Left ventricle myocardium inferior (tissue), 1 donor: ENCODE measurements at regions not wholly inside any gene's neighbourhood (a gene's known extent, or its start where the extent isn't known, plus 50 kb on each side); places are given as distances from the start of the nearest gene placed in this dataset.

ENCODE experiments used
- DNase-seq: peaks from one replicate; pipeline ENCODE4 v3.0.0-alpha.2; 2020
- H3K27ac ChIP-seq: fragments of 200-600 bp; replicated peaks from 2 replicates; pipeline ENCODE4 v1.8.0; 2021
- H3K27me3 ChIP-seq: fragments of 200-600 bp; 2 replicates; pipeline ENCODE4 v1.8.0; 2021; ENCODE audit warnings: low read depth
- H3K36me3 ChIP-seq: fragments of 200-600 bp; 2 replicates; pipeline ENCODE4 v1.8.0; 2021
- H3K4me1 ChIP-seq: fragments of 200-600 bp; 2 replicates; pipeline ENCODE4 v1.8.0; 2021
- H3K4me3 ChIP-seq: fragments of 200-600 bp; 2 replicates; pipeline ENCODE4 v1.8.0; 2021; ENCODE audit warnings: mild to moderate bottlenecking, moderate library complexity
- H3K9me3 ChIP-seq: fragments of 200-600 bp; replicated peaks from 2 replicates; pipeline ENCODE4 v1.8.0; 2021
- intact Hi-C: fragments of 100-400 bp; cut with micrococcal nuclease; formaldehyde crosslinking; loops from one replicate; pipeline ENCODE4 v1.11.0; 2022
- TF ChIP-seq, protein P1 (sequence below): fragments of 200-600 bp; IDR thresholded peaks from 2 replicates; pipeline ENCODE4 v1.8.0; 2021; ENCODE audit warnings: antibody characterized with exemption, mild to moderate bottlenecking, borderline replicate concordance
- donor health status: DM: no; HTN: yes; CAD: no; lungs with severe emphysema.

DNA sequence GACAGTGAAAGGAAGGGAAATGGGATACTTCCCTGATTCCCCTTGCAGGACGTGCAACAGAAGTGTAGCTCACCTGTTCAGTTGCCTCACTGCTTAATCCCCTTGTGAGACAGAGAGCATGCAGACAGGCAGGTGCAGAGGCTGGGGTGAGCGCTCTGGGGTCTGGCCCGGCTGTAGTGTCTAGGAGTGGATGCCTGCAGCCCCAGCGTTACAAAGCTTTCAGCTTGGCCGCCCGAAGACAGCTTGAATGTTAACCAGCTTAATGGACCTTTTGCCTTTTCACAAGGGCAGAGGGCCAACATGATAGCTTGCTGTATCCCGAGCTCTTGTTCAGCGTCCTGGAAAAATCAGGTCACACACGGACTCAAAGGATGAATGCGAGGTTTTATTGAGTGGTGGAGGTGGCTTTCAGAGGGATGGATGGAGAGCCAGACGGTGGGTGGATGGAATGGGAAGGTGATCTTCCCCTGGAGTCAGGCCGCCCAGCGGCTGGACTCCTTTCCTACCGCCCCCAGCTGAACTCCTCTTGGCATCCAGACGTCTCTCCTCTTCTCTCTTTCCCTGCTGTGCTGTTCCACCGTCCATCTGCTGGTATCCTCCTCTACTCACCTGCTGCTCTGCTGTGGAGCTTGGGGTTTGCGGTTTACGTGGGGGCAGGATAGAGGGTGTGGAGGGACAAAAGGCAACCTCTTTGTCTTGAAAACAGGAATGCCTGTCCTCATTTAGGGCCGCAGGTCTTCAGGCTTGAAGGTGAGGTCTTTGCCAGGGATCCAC is 86.2 kb upstream of the RESF1 start:
- Histone ChIP-seq H3K9me3 (peaks cover 9% of the 10 kb centered on the region), H3K27ac (no peak overlapping the region), H3K4me3 (no peak overlapping the region), H3K27me3 (no peaks in the 10 kb centered on the region), H3K4me1 (peaks cover 31% of the 10 kb centered on the region), H3K36me3 (no peaks in the 10 kb centered on the region)
- TF ChIP-seq, protein P1, sequence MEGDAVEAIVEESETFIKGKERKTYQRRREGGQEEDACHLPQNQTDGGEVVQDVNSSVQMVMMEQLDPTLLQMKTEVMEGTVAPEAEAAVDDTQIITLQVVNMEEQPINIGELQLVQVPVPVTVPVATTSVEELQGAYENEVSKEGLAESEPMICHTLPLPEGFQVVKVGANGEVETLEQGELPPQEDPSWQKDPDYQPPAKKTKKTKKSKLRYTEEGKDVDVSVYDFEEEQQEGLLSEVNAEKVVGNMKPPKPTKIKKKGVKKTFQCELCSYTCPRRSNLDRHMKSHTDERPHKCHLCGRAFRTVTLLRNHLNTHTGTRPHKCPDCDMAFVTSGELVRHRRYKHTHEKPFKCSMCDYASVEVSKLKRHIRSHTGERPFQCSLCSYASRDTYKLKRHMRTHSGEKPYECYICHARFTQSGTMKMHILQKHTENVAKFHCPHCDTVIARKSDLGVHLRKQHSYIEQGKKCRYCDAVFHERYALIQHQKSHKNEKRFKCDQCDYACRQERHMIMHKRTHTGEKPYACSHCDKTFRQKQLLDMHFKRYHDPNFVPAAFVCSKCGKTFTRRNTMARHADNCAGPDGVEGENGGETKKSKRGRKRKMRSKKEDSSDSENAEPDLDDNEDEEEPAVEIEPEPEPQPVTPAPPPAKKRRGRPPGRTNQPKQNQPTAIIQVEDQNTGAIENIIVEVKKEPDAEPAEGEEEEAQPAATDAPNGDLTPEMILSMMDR, result no peak
- DNase-seq, result no peak
- intact Hi-C loops, result no loop called here

DNA sequence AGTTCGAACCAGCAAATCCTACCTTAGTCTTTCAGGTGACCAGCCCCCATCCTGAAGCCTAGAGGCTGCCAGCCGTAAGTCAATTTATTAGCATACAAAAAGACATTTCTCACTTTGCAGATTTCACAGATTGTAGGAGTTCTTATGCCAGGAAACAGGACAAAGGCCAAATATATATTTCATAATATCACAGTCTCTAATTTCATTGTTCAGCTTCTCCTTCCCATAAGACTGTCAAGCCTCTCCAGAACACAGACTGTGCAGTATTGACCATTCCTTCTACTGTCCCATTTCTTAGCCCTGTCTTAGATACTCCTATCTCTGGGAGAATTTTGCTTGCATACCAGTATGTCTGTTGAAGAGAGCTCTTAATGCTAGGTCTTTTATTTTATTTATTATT is 89.2 kb upstream of the RESF1 start:
- no peaks in the 10 kb centered on the region for H3K36me3 ChIP-seq
- intact Hi-C loops, result no loop called here
- H3K27me3 ChIP-seq, result no peaks in the 10 kb centered on the region
- TF ChIP-seq, protein P1, result no peak
- peaks cover 9% of the 10 kb centered on the region for H3K9me3 ChIP-seq
- H3K27ac ChIP-seq, result no peak overlapping the region
- DNase-seq, result no peak
- no peak overlapping the region for H3K4me3 ChIP-seq
- H3K4me1 ChIP-seq, result peaks cover 18% of the 10 kb centered on the region

DNA sequence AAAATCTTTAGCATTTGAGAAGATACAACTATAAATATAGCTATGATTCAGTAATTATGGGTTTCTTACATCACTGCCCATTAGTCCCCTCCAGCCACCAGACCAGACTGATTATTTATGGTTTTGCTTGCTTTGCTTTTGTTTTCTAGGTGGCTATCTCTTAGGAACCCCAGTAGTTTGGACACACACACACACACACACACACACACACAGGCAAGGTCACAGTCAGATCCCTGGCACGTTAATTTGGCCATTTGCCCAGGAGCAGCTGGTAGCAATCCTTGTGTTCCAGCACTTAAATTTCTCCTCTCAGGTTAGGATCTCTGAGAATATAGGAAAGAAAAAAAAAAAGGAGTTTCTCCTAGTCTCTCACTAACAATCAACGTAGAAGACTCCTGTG is 90.2 kb upstream of the RESF1 start:
- peak; percentile 39 for DNase-seq
- no peak overlapping the region for H3K4me3 ChIP-seq
- no peaks in the 10 kb centered on the region for H3K36me3 ChIP-seq
- intact Hi-C loops, result no loop called here
- no peaks in the 10 kb centered on the region for H3K27me3 ChIP-seq
- H3K4me1 ChIP-seq, result peaks cover 9% of the 10 kb centered on the region
- no peak overlapping the region for H3K27ac ChIP-seq
- H3K9me3 ChIP-seq, result peaks cover 9% of the 10 kb centered on the region
- TF ChIP-seq, protein P1, result no peak

DNA sequence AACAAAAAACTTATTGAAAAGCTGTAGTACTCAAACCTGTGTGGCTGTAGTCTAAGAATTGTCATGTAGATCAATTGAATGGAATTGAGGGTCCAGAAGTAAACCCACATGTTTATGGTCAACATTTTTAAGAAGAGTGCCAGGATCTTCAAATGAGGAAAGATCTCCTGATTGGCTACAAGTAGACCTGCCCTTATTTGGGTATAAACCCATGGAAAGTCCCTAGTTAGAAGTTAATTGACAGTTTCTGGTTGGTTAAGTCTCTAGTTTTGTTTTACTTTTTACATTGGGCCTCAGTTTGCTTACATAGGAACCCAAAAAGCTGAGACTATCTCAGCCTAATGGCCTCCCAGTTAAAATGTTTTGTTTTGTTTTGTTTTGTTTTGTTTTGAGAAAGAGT is 91.9 kb upstream of the RESF1 start:
- DNase-seq, result no peak
- Histone ChIP-seq H3K9me3 (no peaks in the 10 kb centered on the region), H3K36me3 (no peaks in the 10 kb centered on the region), H3K4me1 (peaks cover 9% of the 10 kb centered on the region), H3K27ac (no peak overlapping the region), H3K4me3 (no peak overlapping the region), H3K27me3 (no peaks in the 10 kb centered on the region)
- intact Hi-C loops, result no loop called here
- TF ChIP-seq, protein P1, result no peak

DNA sequence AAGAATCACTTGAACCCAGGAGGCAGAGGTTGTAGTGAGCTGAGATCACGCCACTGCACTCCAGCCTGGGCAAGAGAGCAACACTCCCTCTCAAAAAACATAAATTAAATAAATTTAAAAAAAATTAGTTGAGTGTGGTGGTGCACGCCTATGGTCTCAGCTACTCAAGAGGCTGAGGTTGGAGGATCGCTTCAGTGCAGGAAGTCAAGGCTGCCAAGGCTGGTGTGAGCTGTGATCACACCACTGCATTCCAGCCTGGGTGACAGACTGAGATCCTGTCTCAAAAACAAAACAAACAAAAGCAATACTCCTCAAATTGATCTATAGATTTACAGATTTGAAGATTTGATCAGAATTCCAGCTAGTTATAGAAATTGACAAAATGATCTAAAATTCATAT is 92.7 kb upstream of the RESF1 start:
- Histone ChIP-seq H3K4me3 (no peak overlapping the region), H3K4me1 (peaks cover 9% of the 10 kb centered on the region), H3K9me3 (no peaks in the 10 kb centered on the region), H3K27me3 (no peaks in the 10 kb centered on the region), H3K36me3 (no peaks in the 10 kb centered on the region), H3K27ac (no peak overlapping the region)
- intact Hi-C loops, result no loop called here
- TF ChIP-seq, protein P1, result no peak
- no peak for DNase-seq
